Inferior parietal cortex (tissue), 1 donor: ENCODE measurements at regions not wholly inside any gene's neighbourhood (a gene's known extent, or its start where the extent isn't known, plus 50 kb on each side); places are given as distances from the start of the nearest gene placed in this dataset.
A peak's percentile ranks its signal among the peaks of the same experiment; 100 is the strongest.
"Not testable (repeated sequence)": the region's sequence is repeated elsewhere in the genome, so short reads cannot be mapped to it uniquely, and the experiment has no call there.

Experiments
- DNase-seq: peaks from one replicate; pipeline ENCODE4 v3.0.0-alpha.2; 2016; ENCODE audit errors: extremely low spot score

GRCh38 chr7:150046290-150047194 is 172.8 kb downstream of the ATP6V0E2 start:
- not testable (repeated sequence) for DNase-seq

GRCh38 chr7:150047329-150047728 is 173.6 kb downstream of the ATP6V0E2 start:
- not testable (repeated sequence) for DNase-seq

GRCh38 chr7:150047772-150048171 is 174.0 kb downstream of the ATP6V0E2 start:
- DNase-seq, result not testable (repeated sequence)

- DNase-seq, result not testable (repeated sequence)
Measured at GRCh38 chr7:150048244-150049011, 174.7 kb downstream of the ATP6V0E2 start.

GRCh38 chr7:150049012-150049655 is 175.4 kb downstream of the ATP6V0E2 start:
- not testable (repeated sequence) for DNase-seq

GRCh38 chr7:150053396-150053795 is 179.6 kb downstream of the ATP6V0E2 start:
- DNase-seq, result not testable (repeated sequence)

- DNase-seq, result not testable (repeated sequence)
Measured at GRCh38 chr7:150054242-150054641, 180.5 kb downstream of the ATP6V0E2 start.

GRCh38 chr7:150060259-150061221 is 186.8 kb downstream of the ATP6V0E2 start:
- not testable (repeated sequence) for DNase-seq

- not testable (repeated sequence) for DNase-seq
Measured at GRCh38 chr7:150063195-150063594, 189.4 kb downstream of the ATP6V0E2 start.

GRCh38 chr7:150069555-150070313 is 196.0 kb downstream of the ATP6V0E2 start:
- DNase-seq, result not testable (repeated sequence)

- not testable (repeated sequence) for DNase-seq
Measured at GRCh38 chr7:150077543-150077942, 203.8 kb downstream of the ATP6V0E2 start.

GRCh38 chr7:150081865-150082264 is 208.1 kb downstream of the ATP6V0E2 start:
- DNase-seq, result not testable (repeated sequence)

GRCh38 chr7:150084724-150085123 is 211.0 kb downstream of the ATP6V0E2 start:
- DNase-seq, result not testable (repeated sequence)

- DNase-seq, result not testable (repeated sequence)
Measured at GRCh38 chr7:150087478-150087877, 213.7 kb downstream of the ATP6V0E2 start.

- DNase-seq, result not testable (repeated sequence)
Measured at GRCh38 chr7:150089139-150089538, 215.4 kb downstream of the ATP6V0E2 start.

- not testable (repeated sequence) for DNase-seq
Measured at GRCh38 chr7:150090776-150091175, 217.0 kb downstream of the ATP6V0E2 start.

- DNase-seq, result not testable (repeated sequence)
Measured at GRCh38 chr7:150093897-150094296, 220.1 kb downstream of the ATP6V0E2 start.

- peak; percentile 4 for DNase-seq
Measured at GRCh38 chr7:150096213-150096994, 222.6 kb downstream of the ATP6V0E2 start.

- DNase-seq, result not testable (repeated sequence)
Measured at GRCh38 chr7:150098592-150098991, 224.6 kb upstream of the LRRC61 start.
